ENCODE measurements at regions not wholly inside any gene's neighbourhood (a gene's known extent, or its start where the extent isn't known, plus 50 kb on each side); places are given as distances from the start of the nearest gene placed in this dataset.

DNA sequence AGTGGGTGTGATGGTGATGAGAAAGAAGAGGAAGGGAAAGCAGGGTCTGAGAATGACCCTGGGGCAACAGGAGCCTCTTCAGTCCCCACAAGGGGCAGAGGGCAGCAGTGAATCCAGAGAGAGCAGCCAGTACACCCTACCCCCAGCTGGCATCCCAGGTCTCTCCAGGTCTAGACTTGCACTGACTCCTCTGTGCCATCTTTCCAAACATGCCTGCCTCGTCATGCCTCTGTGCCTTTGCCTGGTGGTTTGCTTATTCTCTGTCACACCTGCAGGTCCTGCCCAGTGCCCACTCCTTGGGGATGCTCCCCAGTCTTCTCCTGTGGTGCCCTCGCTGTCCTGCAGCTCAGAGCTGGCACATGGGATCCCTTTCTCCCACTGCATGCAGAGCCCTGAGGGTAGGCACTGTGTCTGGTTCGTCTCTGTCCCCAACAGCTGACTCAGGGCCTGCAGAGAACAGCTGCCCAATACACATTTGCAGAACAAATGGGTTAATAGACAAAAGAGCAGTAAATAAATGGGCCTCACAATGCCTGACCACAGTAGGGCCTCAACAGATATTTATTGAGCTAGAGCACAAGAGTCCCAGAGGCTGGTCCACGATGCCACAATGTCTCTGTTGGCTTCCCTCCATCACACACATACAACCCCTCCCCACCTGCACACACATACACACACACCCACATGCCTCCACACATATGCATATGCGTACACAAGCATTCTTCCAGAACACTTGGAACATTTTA, 89.8 kb downstream of the HS1BP3 start:
- H3K4me3 ChIP-seq (ENCODE audit: low read length in 2 of 2): no peak overlapping the region
- no peaks in the 10 kb centered on the region for H3K9me3 ChIP-seq (ENCODE audit: control insufficient read depth in 1 of 2, low read length in 2 of 2)
- intact Hi-C loops (cut with micrococcal nuclease): no loop called here
- H3K4me1 ChIP-seq (ENCODE audit: insufficient read depth, low read length): no peaks in the 10 kb centered on the region
- Mint-ChIP-seq H3K4me1 (no peaks in the 10 kb centered on the region), H3K4me3 (no peak overlapping the region), H3K27me3 (peaks cover 2 to 7% of the 10 kb centered on the region in 2 donors), H3K9me3 (no peaks in the 10 kb centered on the region), H3K36me3 (no peaks in the 10 kb centered on the region), H3K27ac (no peak overlapping the region)
- POLR2A ChIA-PET (ENCODE audit: partially characterized antibody): no interaction called here
- peaks cover 3% of the 10 kb centered on the region for H3K27me3 ChIP-seq (ENCODE audit: insufficient read depth, low read length)
- DNase-seq: no peak
- CTCF ChIA-PET (ENCODE audit: partially characterized antibody): no interaction called here
- H3K27ac ChIP-seq (ENCODE audit: low read depth, low read length): no peak overlapping the region
- H3K36me3 ChIP-seq (ENCODE audit: insufficient read depth, low read length): no peaks in the 10 kb centered on the region

DNA sequence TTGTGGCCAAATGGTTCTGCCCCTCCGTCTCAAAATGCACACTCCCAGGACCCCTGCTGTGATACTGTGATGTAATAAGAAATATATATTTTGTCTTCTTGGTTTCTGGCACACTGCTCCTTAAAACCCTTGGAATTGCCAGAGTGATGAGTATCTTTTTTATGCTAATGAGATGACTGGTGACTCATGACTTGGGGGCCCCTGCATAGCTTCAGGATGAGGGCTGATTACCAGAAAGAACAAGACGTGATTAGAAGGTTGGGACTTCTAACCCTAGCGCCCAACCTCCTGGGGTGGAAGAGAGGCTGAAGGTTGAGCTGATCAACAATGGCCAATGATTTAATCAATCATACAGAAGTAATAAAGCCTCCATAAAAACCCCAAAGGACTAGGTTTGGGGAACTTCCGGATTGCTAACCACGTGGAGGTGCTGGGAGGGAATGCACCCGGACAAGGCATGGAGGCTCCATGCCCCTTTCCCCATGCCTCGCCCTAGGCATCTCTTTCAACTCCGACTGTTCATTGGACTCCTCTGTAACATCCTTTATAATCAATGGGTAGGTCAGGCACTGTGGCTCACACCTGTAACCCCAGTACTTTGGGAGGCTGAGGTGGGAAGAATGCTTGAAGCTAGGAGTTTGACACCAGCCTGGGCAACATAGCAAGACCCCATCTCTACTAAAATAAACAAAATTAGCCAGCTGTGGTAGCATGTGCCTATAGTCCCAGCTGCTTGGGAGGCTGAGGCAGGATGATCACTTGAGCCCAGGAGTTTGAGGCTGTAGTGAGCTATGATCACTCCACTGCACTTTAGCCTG, 89.1 kb downstream of the HS1BP3 start:
- Mint-ChIP-seq H3K9me3 (no peaks in the 10 kb centered on the region), H3K36me3 (no peaks in the 10 kb centered on the region), H3K4me3 (peak overlapping the region in 1 of 8 donors; percentile 42), H3K27ac (no peak overlapping the region), H3K4me1 (no peaks in the 10 kb centered on the region), H3K27me3 (peaks cover 2 to 7% of the 10 kb centered on the region in 2 donors)
- intact Hi-C loops (cut with micrococcal nuclease): no loop called here
- H3K27ac ChIP-seq (ENCODE audit: low read depth, low read length): no peak overlapping the region
- H3K27me3 ChIP-seq (ENCODE audit: insufficient read depth, low read length): peaks cover 3% of the 10 kb centered on the region
- no peaks in the 10 kb centered on the region for H3K36me3 ChIP-seq (ENCODE audit: insufficient read depth, low read length)
- H3K9me3 ChIP-seq (ENCODE audit: control insufficient read depth in 1 of 2, low read length in 2 of 2): no peaks in the 10 kb centered on the region
- DNase-seq: no peak
- ChIA-PET CTCF (ENCODE audit: partially characterized antibody) (no interaction called here), POLR2A (ENCODE audit: partially characterized antibody) (no interaction called here)
- no peak overlapping the region for H3K4me3 ChIP-seq (ENCODE audit: low read length in 2 of 2)
- no peaks in the 10 kb centered on the region for H3K4me1 ChIP-seq (ENCODE audit: insufficient read depth, low read length)

DNA sequence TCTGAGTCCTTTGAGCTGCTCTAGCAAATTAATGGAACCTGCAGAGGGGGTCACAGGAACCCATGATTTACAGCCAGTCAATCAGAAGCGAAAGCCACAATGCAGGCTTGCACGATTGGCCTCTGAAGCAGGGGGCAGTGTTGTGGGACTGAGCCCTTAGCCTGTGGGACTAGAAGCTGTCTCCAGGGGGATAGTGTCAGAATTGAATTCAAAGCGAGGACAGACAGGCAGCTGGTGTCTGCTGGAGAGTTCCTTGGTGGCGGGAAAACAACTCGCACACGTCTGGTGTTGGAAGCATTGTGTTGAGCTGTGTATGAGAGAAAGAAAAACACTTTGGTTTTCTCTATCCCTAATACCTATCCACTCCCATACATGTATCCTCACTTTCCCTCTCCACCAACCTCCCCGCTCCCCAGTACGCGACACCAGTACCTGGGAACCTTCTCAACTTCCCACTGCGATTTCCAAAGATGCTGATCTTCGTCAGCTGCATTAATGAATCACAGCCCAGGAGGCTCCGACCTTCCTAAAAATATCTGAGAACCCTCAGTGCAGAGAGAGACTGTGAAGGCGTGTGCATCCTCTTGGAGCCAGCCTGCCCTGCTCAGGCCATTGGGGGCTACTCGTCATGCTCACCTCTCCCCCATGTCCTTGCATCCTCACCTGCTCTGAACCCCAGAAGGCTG, 88.2 kb downstream of the HS1BP3 start:
- H3K36me3 ChIP-seq (ENCODE audit: insufficient read depth, low read length): no peaks in the 10 kb centered on the region
- ChIA-PET POLR2A (ENCODE audit: partially characterized antibody) (no interaction called here), CTCF (ENCODE audit: partially characterized antibody) (no interaction called here)
- H3K4me1 Mint-ChIP-seq: no peaks in the 10 kb centered on the region
- peaks cover 3% of the 10 kb centered on the region for H3K27me3 ChIP-seq (ENCODE audit: insufficient read depth, low read length)
- peaks cover 2 to 7% of the 10 kb centered on the region in 2 donors for H3K27me3 Mint-ChIP-seq
- H3K4me1 ChIP-seq (ENCODE audit: insufficient read depth, low read length): no peaks in the 10 kb centered on the region
- no peak overlapping the region for H3K4me3 Mint-ChIP-seq
- H3K9me3 ChIP-seq (ENCODE audit: control insufficient read depth in 1 of 2, low read length in 2 of 2): no peaks in the 10 kb centered on the region
- no peak overlapping the region for H3K27ac Mint-ChIP-seq
- H3K9me3 Mint-ChIP-seq: no peaks in the 10 kb centered on the region
- H3K27ac ChIP-seq (ENCODE audit: low read depth, low read length): no peak overlapping the region
- H3K36me3 Mint-ChIP-seq: no peaks in the 10 kb centered on the region
- intact Hi-C loops (cut with micrococcal nuclease): no loop called here
- DNase-seq: no peak
- H3K4me3 ChIP-seq (ENCODE audit: low read length in 2 of 2): no peak overlapping the region

DNA sequence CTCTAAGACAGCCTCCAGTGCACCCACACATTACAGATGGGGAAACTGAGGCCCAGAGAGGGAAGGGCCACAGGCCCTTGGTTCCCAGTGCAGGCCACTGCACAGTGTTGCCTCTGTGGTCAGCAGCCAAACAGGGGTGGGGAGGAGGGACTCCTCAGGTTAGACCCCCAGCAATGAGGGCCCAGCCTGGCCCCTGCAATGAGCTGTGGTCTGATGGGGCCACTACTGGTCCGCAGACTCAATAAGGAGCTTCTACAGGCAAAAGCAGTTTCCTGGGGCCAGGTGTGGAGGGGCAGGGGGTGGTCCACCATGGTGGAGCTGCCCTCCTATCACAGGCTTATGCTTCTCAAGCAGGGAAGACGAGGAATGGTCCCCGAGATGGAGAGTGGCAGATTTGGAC, 87.6 kb downstream of the HS1BP3 start:
- H3K27me3 ChIP-seq (ENCODE audit: insufficient read depth, low read length): peaks cover 3% of the 10 kb centered on the region
- H3K27ac ChIP-seq (ENCODE audit: low read depth, low read length): no peak overlapping the region
- no peak for DNase-seq
- no peaks in the 10 kb centered on the region for H3K9me3 Mint-ChIP-seq
- no peaks in the 10 kb centered on the region for H3K9me3 ChIP-seq (ENCODE audit: control insufficient read depth in 1 of 2, low read length in 2 of 2)
- CTCF ChIA-PET (ENCODE audit: partially characterized antibody): no interaction called here
- H3K36me3 ChIP-seq (ENCODE audit: insufficient read depth, low read length): no peaks in the 10 kb centered on the region
- POLR2A ChIA-PET (ENCODE audit: partially characterized antibody): no interaction called here
- H3K4me3 ChIP-seq (ENCODE audit: low read length in 2 of 2): no peak overlapping the region
- H3K4me3 Mint-ChIP-seq: no peak overlapping the region
- intact Hi-C loops (cut with micrococcal nuclease): no loop called here
- H3K27me3 Mint-ChIP-seq: peaks cover 2 to 4% of the 10 kb centered on the region in 2 donors
- no peaks in the 10 kb centered on the region for H3K36me3 Mint-ChIP-seq
- no peaks in the 10 kb centered on the region for H3K4me1 ChIP-seq (ENCODE audit: insufficient read depth, low read length)
- H3K4me1 Mint-ChIP-seq: no peaks in the 10 kb centered on the region
- H3K27ac Mint-ChIP-seq: no peak overlapping the region

DNA sequence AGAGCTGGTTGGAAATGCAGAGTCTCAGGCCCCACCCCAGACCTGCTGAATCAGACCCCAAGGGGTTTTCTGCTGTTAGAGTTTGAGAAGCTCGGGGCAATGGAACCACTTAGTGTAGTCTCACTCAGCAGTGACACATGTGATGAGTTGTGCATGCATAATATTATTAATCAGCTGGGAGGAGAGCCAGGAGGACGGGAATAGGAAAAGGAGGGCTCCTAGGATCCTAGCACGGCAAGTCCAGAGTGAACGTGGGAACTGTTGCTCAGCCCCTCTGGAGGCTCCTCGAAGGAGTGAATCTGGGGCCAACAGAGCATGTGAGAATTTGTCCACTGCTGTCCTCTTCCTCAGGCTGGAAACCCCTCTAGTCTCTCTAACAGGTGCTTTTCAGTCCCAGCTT, 87.1 kb downstream of the HS1BP3 start:
- Histone ChIP-seq H3K4me3 (ENCODE audit: low read length in 2 of 2) (no peak overlapping the region), H3K36me3 (ENCODE audit: insufficient read depth, low read length) (no peaks in the 10 kb centered on the region), H3K4me1 (ENCODE audit: insufficient read depth, low read length) (no peaks in the 10 kb centered on the region), H3K27ac (ENCODE audit: low read depth, low read length) (no peak overlapping the region), H3K27me3 (ENCODE audit: insufficient read depth, low read length) (peaks cover 3% of the 10 kb centered on the region), H3K9me3 (ENCODE audit: control insufficient read depth in 1 of 2, low read length in 2 of 2) (no peaks in the 10 kb centered on the region)
- H3K36me3 Mint-ChIP-seq: no peaks in the 10 kb centered on the region
- no peaks in the 10 kb centered on the region for H3K9me3 Mint-ChIP-seq
- no peak for DNase-seq
- POLR2A ChIA-PET (ENCODE audit: partially characterized antibody): no interaction called here
- CTCF ChIA-PET (ENCODE audit: partially characterized antibody): no interaction called here
- H3K4me3 Mint-ChIP-seq: no peak overlapping the region
- peaks cover 2 to 4% of the 10 kb centered on the region in 2 donors for H3K27me3 Mint-ChIP-seq
- H3K27ac Mint-ChIP-seq: no peak overlapping the region
- H3K4me1 Mint-ChIP-seq: no peaks in the 10 kb centered on the region
- intact Hi-C loops (cut with micrococcal nuclease): no loop called here

DNA sequence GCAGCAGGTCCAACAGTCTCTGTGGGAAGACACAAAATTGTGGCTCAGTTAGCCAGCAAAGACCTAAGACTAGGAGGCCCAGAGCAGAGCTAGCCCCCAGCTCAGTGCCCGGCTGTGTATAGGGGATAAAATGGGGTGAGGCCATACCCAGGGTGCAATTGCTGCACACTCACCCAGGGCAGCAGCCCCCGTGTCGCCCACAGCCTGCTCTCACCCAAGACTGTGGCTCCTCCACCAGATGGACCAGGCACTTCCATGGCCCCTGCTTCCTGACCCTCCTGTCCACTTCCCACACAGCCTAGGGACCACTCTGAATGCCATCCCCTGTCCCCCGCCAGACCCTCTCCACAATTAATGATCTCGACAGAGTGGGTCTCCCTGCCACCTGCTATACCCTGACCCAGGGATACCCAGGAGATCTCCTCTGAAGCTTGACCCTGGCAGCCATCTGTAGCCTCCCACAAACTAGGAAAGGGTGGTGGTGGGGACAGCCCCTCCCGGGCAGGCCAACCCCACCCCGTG, 85.7 kb downstream of the HS1BP3 start:
- no peak overlapping the region for H3K27ac ChIP-seq (ENCODE audit: low read depth, low read length)
- no peaks in the 10 kb centered on the region for H3K4me1 ChIP-seq (ENCODE audit: insufficient read depth, low read length)
- no peaks in the 10 kb centered on the region for H3K36me3 ChIP-seq (ENCODE audit: insufficient read depth, low read length)
- H3K9me3 Mint-ChIP-seq: no peaks in the 10 kb centered on the region
- intact Hi-C loops (cut with micrococcal nuclease): no loop called here
- no peak for DNase-seq
- CTCF ChIA-PET (ENCODE audit: partially characterized antibody): no interaction called here
- no peaks in the 10 kb centered on the region for H3K9me3 ChIP-seq (ENCODE audit: control insufficient read depth in 1 of 2, low read length in 2 of 2)
- peak overlapping the region in 1 of 7 donors; percentile 23 for H3K27ac Mint-ChIP-seq
- POLR2A ChIA-PET (ENCODE audit: partially characterized antibody): no interaction called here
- no peak overlapping the region for H3K4me3 Mint-ChIP-seq
- no peaks in the 10 kb centered on the region for H3K4me1 Mint-ChIP-seq
- peaks cover 0 to 4% of the 10 kb centered on the region in 2 donors for H3K27me3 Mint-ChIP-seq
- no peaks in the 10 kb centered on the region for H3K36me3 Mint-ChIP-seq
- peaks cover 3% of the 10 kb centered on the region for H3K27me3 ChIP-seq (ENCODE audit: insufficient read depth, low read length)
- H3K4me3 ChIP-seq (ENCODE audit: low read length in 2 of 2): no peak overlapping the region

DNA sequence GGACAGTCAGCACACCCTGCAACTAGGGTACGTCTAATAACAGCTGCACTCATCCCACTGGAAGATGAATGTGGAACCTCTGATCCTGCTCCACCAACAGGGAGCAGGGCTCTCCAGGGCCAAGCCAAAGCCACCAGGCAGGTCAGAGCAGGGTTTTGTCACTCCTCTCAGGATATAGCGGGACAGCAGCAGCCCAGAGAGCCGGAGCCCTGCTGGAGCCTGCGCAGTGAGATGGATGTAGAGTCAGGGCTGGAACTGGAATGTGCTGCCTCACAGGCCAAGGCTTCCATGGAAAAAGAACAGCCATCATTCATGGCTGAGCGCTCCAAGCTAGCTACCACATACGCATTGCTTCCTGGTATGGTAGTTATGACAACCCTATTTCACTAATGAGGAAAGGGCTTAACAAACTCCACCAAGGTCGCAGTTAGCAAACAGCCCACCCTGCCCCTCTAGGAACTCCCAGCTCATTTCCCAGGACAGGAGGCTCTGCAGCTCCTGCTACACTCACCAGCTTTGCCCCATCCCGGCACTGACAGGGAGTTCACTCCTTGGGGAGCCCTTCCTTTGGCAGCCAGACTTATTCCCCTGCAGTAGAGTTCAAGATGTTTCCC, 85.2 kb downstream of the HS1BP3 start:
- Histone ChIP-seq H3K27ac (ENCODE audit: low read depth, low read length) (no peak overlapping the region), H3K4me1 (ENCODE audit: insufficient read depth, low read length) (no peaks in the 10 kb centered on the region), H3K36me3 (ENCODE audit: insufficient read depth, low read length) (no peaks in the 10 kb centered on the region), H3K27me3 (ENCODE audit: insufficient read depth, low read length) (peaks cover 3% of the 10 kb centered on the region), H3K9me3 (ENCODE audit: control insufficient read depth in 1 of 2, low read length in 2 of 2) (no peaks in the 10 kb centered on the region), H3K4me3 (ENCODE audit: low read length in 2 of 2) (no peak overlapping the region)
- POLR2A ChIA-PET (ENCODE audit: partially characterized antibody): no interaction called here
- DNase-seq: no peak
- CTCF ChIA-PET (ENCODE audit: partially characterized antibody): no interaction called here
- Mint-ChIP-seq H3K36me3 (no peaks in the 10 kb centered on the region), H3K27me3 (peaks cover 0 to 4% of the 10 kb centered on the region in 2 donors), H3K4me1 (no peaks in the 10 kb centered on the region), H3K27ac (no peak overlapping the region), H3K4me3 (no peak overlapping the region), H3K9me3 (no peaks in the 10 kb centered on the region)
- intact Hi-C loops (cut with micrococcal nuclease): no loop called here

Measured in CD4-positive, alpha-beta memory T cell (primary cell).